ENCODE measurements at regions not wholly inside any gene's neighbourhood (a gene's known extent, or its start where the extent isn't known, plus 50 kb on each side); places are given as distances from the start of the nearest gene placed in this dataset.

GRCh38 chr1:201703621-201704438 is 125.1 kb upstream of the IPO9 start:
- no peak for FAIRE-seq
- DNase-seq (ENCODE audit: insufficient read length, low spot score): peak; percentile 74

GRCh38 chr1:201704439-201704792 is 124.5 kb upstream of the IPO9 start:
- FAIRE-seq (no peak), DNase-seq (ENCODE audit: insufficient read length, low spot score) (no peak)

- no peak for FAIRE-seq
- DNase-seq (ENCODE audit: insufficient read length, low spot score): no peak
Observed at GRCh38 chr1:201705389-201705788, 123.6 kb upstream of the IPO9 start.

GRCh38 chr1:201706109-201706508 is 122.8 kb upstream of the IPO9 start:
- FAIRE-seq: no peak
- DNase-seq (ENCODE audit: insufficient read length, low spot score): no peak

GRCh38 chr1:201707027-201707426 is 121.9 kb upstream of the IPO9 start:
- DNase-seq (ENCODE audit: insufficient read length, low spot score) (no peak), FAIRE-seq (no peak)

GRCh38 chr1:201707656-201708055 is 121.3 kb upstream of the IPO9 start:
- FAIRE-seq: no peak
- no peak for DNase-seq (ENCODE audit: insufficient read length, low spot score)

GRCh38 chr1:201708085-201708512 is 120.9 kb upstream of the IPO9 start:
- no peak for DNase-seq (ENCODE audit: insufficient read length, low spot score)
- no peak for FAIRE-seq

- FAIRE-seq (no peak), DNase-seq (ENCODE audit: insufficient read length, low spot score) (no peak)
Observed at GRCh38 chr1:201708691-201709090, 120.3 kb upstream of the IPO9 start.

- FAIRE-seq (no peak), DNase-seq (ENCODE audit: insufficient read length, low spot score) (peak; percentile 72)
Observed at GRCh38 chr1:201709564-201710295, 119.2 kb upstream of the IPO9 start.

GRCh38 chr1:201710632-201711597 is 118.0 kb upstream of the IPO9 start:
- DNase-seq (ENCODE audit: insufficient read length, low spot score): no peak
- no peak for FAIRE-seq

GRCh38 chr1:201711811-201712210 is 117.1 kb upstream of the IPO9 start:
- FAIRE-seq (no peak), DNase-seq (ENCODE audit: insufficient read length, low spot score) (no peak)

GRCh38 chr1:201712387-201713085 is 116.4 kb upstream of the IPO9 start:
- DNase-seq (ENCODE audit: insufficient read length, low spot score) (no peak), FAIRE-seq (no peak)

GRCh38 chr1:201713086-201713810 is 115.7 kb upstream of the IPO9 start:
- FAIRE-seq (no peak), DNase-seq (ENCODE audit: insufficient read length, low spot score) (no peak)

- no peak for DNase-seq (ENCODE audit: insufficient read length, low spot score)
- no peak for FAIRE-seq
Observed at GRCh38 chr1:201714542-201715329, 114.2 kb upstream of the IPO9 start.

- DNase-seq (ENCODE audit: insufficient read length, low spot score) (no peak), FAIRE-seq (no peak)
Observed at GRCh38 chr1:201715351-201715750, 113.6 kb upstream of the IPO9 start.

- DNase-seq (ENCODE audit: insufficient read length, low spot score): no peak
Observed at GRCh38 chr1:201715801-201716741, 112.9 kb upstream of the IPO9 start.

GRCh38 chr1:201716742-201717135 is 112.2 kb upstream of the IPO9 start:
- FAIRE-seq: no peak
- no peak for DNase-seq (ENCODE audit: insufficient read length, low spot score)

More at GRCh38 chr1:201715801-201716741, 112.9 kb upstream of the IPO9 start:
- FAIRE-seq: no peak

- FAIRE-seq (no peak), DNase-seq (ENCODE audit: insufficient read length, low spot score) (no peak)
Observed at GRCh38 chr1:201717286-201717685, 111.7 kb upstream of the IPO9 start.

Measured in GM19239 (cell line).